AG09319 (cell line): ENCODE measurements at regions not wholly inside any gene's neighbourhood (a gene's known extent, or its start where the extent isn't known, plus 50 kb on each side); places are given as distances from the start of the nearest gene placed in this dataset.
"Not testable (repeated sequence)": the region's sequence is repeated elsewhere in the genome, so short reads cannot be mapped to it uniquely, and the experiment has no call there.

Source experiments
- DNase-seq: peaks from one replicate; pipeline ENCODE4 v3.0.0-alpha.2; 2010; ENCODE audit warnings: low read depth; ENCODE audit errors: extremely low read depth
- CTCF ChIP-seq: IDR thresholded peaks from 2 replicates; pipeline ENCODE4 v1.5.1; 2011; ENCODE audit warnings: low read depth, mild to moderate bottlenecking, inconsistent platforms, low read length, moderate library complexity

- DNase-seq: no peak
- TF ChIP-seq CTCF: no peak
These were observed 1417.3 kb downstream of the STIM2 start for GRCh38 chr4:28277931-28278330.

GRCh38 chr4:28278676-28279075, 1418.0 kb downstream of the STIM2 start:
- TF ChIP-seq CTCF: no peak
- no peak for DNase-seq

GRCh38 chr4:28279249-28279648, 1418.6 kb downstream of the STIM2 start:
- no peak for DNase-seq
- no peak for TF ChIP-seq CTCF

GRCh38 chr4:28286266-28286665, 1425.6 kb downstream of the STIM2 start:
- DNase-seq: not testable (repeated sequence)

GRCh38 chr4:28287831-28288233, 1427.2 kb downstream of the STIM2 start:
- no peak for TF ChIP-seq CTCF
- peak; percentile 96 for DNase-seq

GRCh38 chr4:28296239-28296638, 1435.6 kb downstream of the STIM2 start:
- DNase-seq: no peak
- TF ChIP-seq CTCF: no peak

- DNase-seq: no peak
- no peak for TF ChIP-seq CTCF
These were observed 1450.3 kb downstream of the STIM2 start for GRCh38 chr4:28310926-28311325.

- DNase-seq: not testable (repeated sequence)
These were observed 1451.9 kb downstream of the STIM2 start for GRCh38 chr4:28312497-28312896.
